PC-3 (cell line): ENCODE measurements at regions not wholly inside any gene's neighbourhood (a gene's known extent, or its start where the extent isn't known, plus 50 kb on each side); places are given as distances from the start of the nearest gene placed in this dataset.

Source experiments
- CTCF ChIP-seq: fragments of 300-600 bp; sonication (generic); conservative IDR thresholded peaks from 2 replicates; pipeline ENCODE4 v1.5.1; 2017; ENCODE audit warnings: antibody characterized with exemption, low read depth, mild to moderate bottlenecking, low read length
- EZH2phosphoT487 ChIP-seq: fragments of 300-600 bp; sonication (generic); IDR thresholded peaks from 2 replicates; pipeline ENCODE4 v1.6.1; 2018; ENCODE audit warnings: mild to moderate bottlenecking, antibody characterized with exemption, low read length, borderline replicate concordance

DNA sequence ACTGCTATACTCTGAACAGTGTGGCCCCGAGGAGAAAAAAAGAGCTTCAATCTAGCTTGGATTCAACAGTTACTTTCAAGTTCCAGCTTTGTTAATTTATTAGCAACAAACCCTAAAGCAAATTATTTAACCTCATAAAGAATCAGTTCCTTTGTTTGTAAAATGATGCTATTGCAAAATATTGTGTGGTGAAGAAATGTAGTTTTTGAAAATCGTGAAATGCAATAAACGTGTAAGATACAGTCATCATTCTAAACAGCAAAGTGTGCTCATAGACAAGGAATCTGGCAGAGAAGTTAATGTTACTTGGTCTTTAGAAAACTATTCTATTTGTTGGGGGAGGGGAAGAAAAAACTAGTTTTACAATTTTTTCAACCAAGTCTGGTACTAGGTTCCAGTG lies 297.6 kb upstream of the ADGRL4 start:
- no peak for TF ChIP-seq CTCF
- TF ChIP-seq EZH2phosphoT487, result no peak
